ENCODE measurements at regions not wholly inside any gene's neighbourhood (a gene's known extent, or its start where the extent isn't known, plus 50 kb on each side); places are given as distances from the start of the nearest gene placed in this dataset.

- DNase-seq (ENCODE audit: low read depth): no peak
These were observed 154.7 kb downstream of the ERMARD start for GRCh38 chr6:169906004-169906687.

- no peak for DNase-seq (ENCODE audit: low read depth)
These were observed 153.8 kb downstream of the ERMARD start for GRCh38 chr6:169905041-169905807.

GRCh38 chr6:169904051-169904922, 152.9 kb downstream of the ERMARD start:
- no peak for DNase-seq (ENCODE audit: low read depth)

GRCh38 chr6:169903122-169903521, 151.7 kb downstream of the ERMARD start:
- no peak for DNase-seq (ENCODE audit: low read depth)

GRCh38 chr6:169902604-169903003, 151.2 kb downstream of the ERMARD start:
- DNase-seq (ENCODE audit: low read depth): no peak

GRCh38 chr6:169902070-169902469, 150.6 kb downstream of the ERMARD start:
- no peak for DNase-seq (ENCODE audit: low read depth)

- no peak for DNase-seq (ENCODE audit: low read depth)
These were observed 148.2 kb downstream of the ERMARD start for GRCh38 chr6:169899481-169900145.

- DNase-seq (ENCODE audit: low read depth): no peak
These were observed 147.5 kb downstream of the ERMARD start for GRCh38 chr6:169898788-169899480.

- DNase-seq (ENCODE audit: low read depth): no peak
These were observed 146.4 kb downstream of the ERMARD start for GRCh38 chr6:169897601-169898358.

- no peak for DNase-seq (ENCODE audit: low read depth)
These were observed 145.5 kb downstream of the ERMARD start for GRCh38 chr6:169896826-169897456.

- no peak for DNase-seq (ENCODE audit: low read depth)
These were observed 144.7 kb downstream of the ERMARD start for GRCh38 chr6:169895926-169896761.

- no peak for DNase-seq (ENCODE audit: low read depth)
These were observed 143.8 kb downstream of the ERMARD start for GRCh38 chr6:169895000-169895759.

- DNase-seq (ENCODE audit: low read depth): no peak
These were observed 143.0 kb downstream of the ERMARD start for GRCh38 chr6:169894377-169894960.

- no peak for DNase-seq (ENCODE audit: low read depth)
These were observed 142.2 kb downstream of the ERMARD start for GRCh38 chr6:169893624-169894023.

- DNase-seq (ENCODE audit: low read depth): no peak
These were observed 140.4 kb downstream of the ERMARD start for GRCh38 chr6:169891846-169892245.

GRCh38 chr6:169891421-169891820, 140.0 kb downstream of the ERMARD start:
- no peak for DNase-seq (ENCODE audit: low read depth)

GRCh38 chr6:169890901-169891300, 139.5 kb downstream of the ERMARD start:
- no peak for DNase-seq (ENCODE audit: low read depth)

GRCh38 chr6:169890049-169890448, 138.6 kb downstream of the ERMARD start:
- no peak for DNase-seq (ENCODE audit: low read depth)

All from stimulated activated CD4-positive, alpha-beta T cell treated with anti-CD3 and anti-CD28 coated beads, Interleukin-2, amount 100 ng/mL, for 4 hours (primary cell).